IMR-90 (cell line): ENCODE measurements at regions not wholly inside any gene's neighbourhood (a gene's known extent, or its start where the extent isn't known, plus 50 kb on each side); places are given as distances from the start of the nearest gene placed in this dataset.

Source experiments
- ATAC-seq: fragments of 200-7000 bp; cut with Tn5 transposase; 2 replicates; pipeline ENCODE4 v1.9.1; 2020; ENCODE audit warnings: low read depth, mild to moderate bottlenecking, moderate library complexity
- BruUV-seq: library from RNA; stranded (reverse); fragments of 400-500 nt; replicated peaks from 2 replicates; lab custom pipeline; 2021; lab: Mats Ljungman, UMichigan
- CTCF ChIA-PET: fragments of 300-600 bp; formaldehyde crosslinking; extraction: SDS; loops from one replicate; lab custom pipeline; 2021; ENCODE audit warnings: antibody characterized with exemption; lab: Yijun Ruan, JAX
- POLR2A ChIA-PET: fragments of 300-600 bp; sonication (Branson Sonifier 250); formaldehyde crosslinking; loops from one replicate; lab custom pipeline; 2022; ENCODE audit warnings: antibody characterized with exemption; ENCODE audit not compliant: unreplicated experiment; lab: Charles Lee
- DNase-seq: peaks from one replicate; pipeline ENCODE4 v3.0.0; 2013
- H2AFZ ChIP-seq: replicated peaks from 2 replicates; pipeline ENCODE3; 2013; ENCODE audit warnings: low read length, mild to moderate bottlenecking; ENCODE audit not compliant: poor library complexity
- H2AK5ac ChIP-seq: 2 replicates; pipeline ENCODE4 v1.6.1; 2013; ENCODE audit warnings: low read depth, low read length, inconsistent platforms
- H2AK9ac ChIP-seq: replicated peaks from 2 replicates; pipeline ENCODE3; 2013; ENCODE audit warnings: mild to moderate bottlenecking, low read depth, low read length, moderate library complexity; ENCODE audit not compliant: poor library complexity
- H2BK120ac ChIP-seq: 2 replicates; pipeline ENCODE4 v1.6.1; 2013; ENCODE audit warnings: low read depth, low read length, inconsistent platforms
- H2BK15ac ChIP-seq: 3 replicates; pipeline ENCODE4 v1.6.1; 2013; ENCODE audit warnings: low read depth, low read length, inconsistent platforms
- H2BK20ac ChIP-seq: 2 replicates; pipeline ENCODE4 v1.6.1; 2013; ENCODE audit warnings: low read depth, mild to moderate bottlenecking, inconsistent platforms, low read length, moderate library complexity
- H2BK5ac ChIP-seq: 2 replicates; pipeline ENCODE4 v1.6.1; 2013; ENCODE audit warnings: mild to moderate bottlenecking, low read depth, low read length, inconsistent platforms; ENCODE audit not compliant: poor library complexity, severe bottlenecking
- H3K14ac ChIP-seq: replicated peaks from 2 replicates; pipeline ENCODE4 v1.6.1; 2013; ENCODE audit warnings: low read depth, low read length, inconsistent platforms
- H3K18ac ChIP-seq: 2 replicates; pipeline ENCODE4 v1.6.1; 2013; ENCODE audit warnings: low read depth, low read length, control low read depth
- H3K23ac ChIP-seq: 2 replicates; pipeline ENCODE4 v1.6.1; 2013; ENCODE audit warnings: low read depth, low read length, inconsistent platforms
- H3K27ac ChIP-seq: 2 replicates; pipeline ENCODE4 v1.5.1; 2013; ENCODE audit warnings: mild to moderate bottlenecking, control low read depth, low read length; ENCODE audit not compliant: insufficient read depth
- H3K27me3 ChIP-seq: 2 replicates; pipeline ENCODE4 v1.6.1; 2013; ENCODE audit warnings: low read length; ENCODE audit not compliant: control insufficient read depth, insufficient read depth
- H3K36me3 ChIP-seq: 2 replicates; pipeline ENCODE4 v1.6.1; 2013; ENCODE audit warnings: low read length, mixed read lengths; ENCODE audit not compliant: control insufficient read depth, insufficient read depth
- H3K4ac ChIP-seq: 2 replicates; pipeline ENCODE4 v1.6.1; 2013; ENCODE audit warnings: low read depth, low read length, inconsistent platforms
- H3K4me1 ChIP-seq: 2 replicates; pipeline ENCODE4 v1.6.1; 2013; ENCODE audit warnings: low read length, mixed read lengths; ENCODE audit not compliant: control insufficient read depth, insufficient read depth
- H3K4me2 ChIP-seq: 2 replicates; pipeline ENCODE4 v1.6.1; 2013; ENCODE audit warnings: low read depth, mild to moderate bottlenecking, control low read depth, low read length, moderate library complexity
- H3K4me3 ChIP-seq: 2 replicates; pipeline ENCODE4 v1.5.1; 2013; ENCODE audit warnings: low read depth, mild to moderate bottlenecking, control low read depth, low read length, moderate library complexity; ENCODE audit not compliant: insufficient read depth
- H3K56ac ChIP-seq: 2 replicates; pipeline ENCODE4 v1.6.1; 2013; ENCODE audit warnings: low read length, inconsistent platforms; ENCODE audit not compliant: insufficient read depth; ENCODE audit errors: extremely low read depth
- H3K79me1 ChIP-seq, 2 experiments: 2 replicates each; pipeline ENCODE4 v1.6.1; 2013; ENCODE audit warnings: low read length in 2 of 2, inconsistent platforms in 1 of 2, low read depth in 1 of 2
- H3K9ac ChIP-seq: 2 replicates; pipeline ENCODE4 v1.6.1; 2013; ENCODE audit warnings: low read depth, low read length, control low read depth
- H3K9me1 ChIP-seq: 2 replicates; pipeline ENCODE4 v1.6.1; 2013; ENCODE audit warnings: low read length, inconsistent platforms; ENCODE audit not compliant: insufficient read depth
- H3K9me3 ChIP-seq: 2 replicates; pipeline ENCODE4 v1.6.1; 2013; ENCODE audit warnings: low read length; ENCODE audit not compliant: control insufficient read depth, insufficient read depth
- H4K20me1 ChIP-seq: 2 replicates; pipeline ENCODE4 v1.6.1; 2013; ENCODE audit warnings: low read length, inconsistent platforms; ENCODE audit not compliant: insufficient read depth
- H4K5ac ChIP-seq: 2 replicates; pipeline ENCODE4 v1.6.1; 2013; ENCODE audit warnings: mild to moderate bottlenecking, low read depth, low read length, control low read depth
- H4K8ac ChIP-seq, 2 experiments: 2 replicates each; pipeline ENCODE4 v1.6.1; 2013; ENCODE audit warnings: low read depth in 2 of 2, low read length in 2 of 2, control low read depth in 1 of 2, inconsistent platforms in 1 of 2
- H4K91ac ChIP-seq: 2 replicates; pipeline ENCODE4 v1.6.1; 2013; ENCODE audit warnings: low read depth, low read length, inconsistent platforms; ENCODE audit not compliant: insufficient read depth
- BHLHE40 ChIP-seq: fragments of 150-350 bp; IDR thresholded peaks from 2 replicates; pipeline ENCODE4 v1.6.1; 2016; ENCODE audit warnings: mild to moderate bottlenecking, low read depth, low read length
- CEBPB ChIP-seq: IDR thresholded peaks from 2 replicates; pipeline ENCODE4 v1.6.1; 2012; ENCODE audit warnings: low read depth, low read length, improper control_type of control experiment
- RAD21 ChIP-seq: IDR thresholded peaks from 2 replicates; pipeline ENCODE4 v1.6.1; 2012; ENCODE audit warnings: low read length, improper control_type of control experiment
- SMC3 ChIP-seq: fragments of 150-350 bp; IDR thresholded peaks from 2 replicates; pipeline ENCODE4 v1.6.1; 2016; ENCODE audit warnings: low read depth, mild to moderate bottlenecking, antibody characterized with exemption, low read length, moderate library complexity
- WGBS, 2 experiments: methylation state at CpG; one replicate each; pipeline versions ENCODE4 v1.1.5 to v1.1.7; 2013; ENCODE audit warnings: missing lambda C conversion rate in 2 of 2; ENCODE audit not compliant: insufficient read length in 1 of 2; ENCODE audit errors: extremely low coverage in 2 of 2; 5-methylcytosine and 5-hydroxymethylcytosine counted together
- dilution Hi-C: fragments of 300-500 bp; cut with HindIII; formaldehyde crosslinking; loops from one replicate; pipeline ENCODE4 v1.14.3; 2018; ENCODE audit warnings: low sequenced_read_pairs; ENCODE audit not compliant: unreplicated experiment
- in situ Hi-C: fragments of 300-500 bp; cut with MboI; formaldehyde crosslinking; loops from 3 replicates; pipeline ENCODE4 v1.14.3; 2019; ENCODE audit warnings: low sequenced_read_pairs, inconsistent platforms, mixed read lengths
- intact Hi-C: fragments of 100-400 bp; cut with micrococcal nuclease; formaldehyde crosslinking; loops from 2 replicates; pipeline ENCODE4 v1.10.0; 2022
- TF ChIP-seq, protein P1 (sequence below): conservative IDR thresholded peaks from 2 replicates; pipeline ENCODE4 v1.5.1; 2012; ENCODE audit warnings: mild to moderate bottlenecking, low read depth, low read length, improper control_type of control experiment

- Histone ChIP-seq H3K4ac (no peak overlapping the region), H3K18ac (no peak overlapping the region), H2BK5ac (no peak overlapping the region), H3K9me1 (0 out of 2 replicates have a peak, but pooled peaks cover 3% of the 10 kb centered on the region), H3K27me3 (no peaks in the 10 kb centered on the region), H4K5ac (no peak overlapping the region), H3K4me1 (peaks cover 4% of the 10 kb centered on the region), H3K4me3 (no peak overlapping the region), H3K9ac (no peak overlapping the region), H2BK20ac (no peak overlapping the region), H2AK5ac (no peak overlapping the region), H3K79me1 (no peaks in the 10 kb centered on the region), H3K36me3 (peaks cover 2% of the 10 kb centered on the region), H3K9me3 (no peaks in the 10 kb centered on the region), H2AFZ (no peak overlapping the region), H4K20me1 (no peaks in the 10 kb centered on the region), H3K27ac (no peak overlapping the region), H3K56ac (no peak overlapping the region), H4K91ac (no peak overlapping the region), H2BK120ac (no peak overlapping the region), H3K23ac (no peak overlapping the region), H2BK15ac (no peak overlapping the region), H4K8ac (no peak overlapping the region), H3K14ac (no peak overlapping the region), H3K4me2 (no peak overlapping the region), H2AK9ac (no peak overlapping the region)
- in situ Hi-C loops (loop anchor here (5.0 kb wide), 2 partner anchors 195 to 380 kb away; partner anchors contain the start of gene UTRN), dilution Hi-C loops (no loop called here), intact Hi-C loops (loop anchor here (1.0 to 10.0 kb wide), 4 partner anchors 197 to 907 kb away; partner anchors contain the start of gene UTRN)
- DNase-seq (peak; percentile 81), ATAC-seq (peak; percentile 62)
- peak; percentile 85 for TF ChIP-seq SMC3
- TF ChIP-seq, protein P1, sequence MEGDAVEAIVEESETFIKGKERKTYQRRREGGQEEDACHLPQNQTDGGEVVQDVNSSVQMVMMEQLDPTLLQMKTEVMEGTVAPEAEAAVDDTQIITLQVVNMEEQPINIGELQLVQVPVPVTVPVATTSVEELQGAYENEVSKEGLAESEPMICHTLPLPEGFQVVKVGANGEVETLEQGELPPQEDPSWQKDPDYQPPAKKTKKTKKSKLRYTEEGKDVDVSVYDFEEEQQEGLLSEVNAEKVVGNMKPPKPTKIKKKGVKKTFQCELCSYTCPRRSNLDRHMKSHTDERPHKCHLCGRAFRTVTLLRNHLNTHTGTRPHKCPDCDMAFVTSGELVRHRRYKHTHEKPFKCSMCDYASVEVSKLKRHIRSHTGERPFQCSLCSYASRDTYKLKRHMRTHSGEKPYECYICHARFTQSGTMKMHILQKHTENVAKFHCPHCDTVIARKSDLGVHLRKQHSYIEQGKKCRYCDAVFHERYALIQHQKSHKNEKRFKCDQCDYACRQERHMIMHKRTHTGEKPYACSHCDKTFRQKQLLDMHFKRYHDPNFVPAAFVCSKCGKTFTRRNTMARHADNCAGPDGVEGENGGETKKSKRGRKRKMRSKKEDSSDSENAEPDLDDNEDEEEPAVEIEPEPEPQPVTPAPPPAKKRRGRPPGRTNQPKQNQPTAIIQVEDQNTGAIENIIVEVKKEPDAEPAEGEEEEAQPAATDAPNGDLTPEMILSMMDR, result peak; percentile 69
- TF ChIP-seq CEBPB, result no peak
- TF ChIP-seq RAD21, result peak; percentile 74
- no peak for TF ChIP-seq BHLHE40
- ChIA-PET CTCF (interaction anchor here (0.5 to 1.0 kb wide), 5 partner anchors 19 to 1954 kb away, joined by 3 to 4 read pairs (median 3); no protein-coding TSS in a partner anchor), POLR2A (interaction anchor here (0.7 kb wide), 1 partner anchor 195 kb away, joined by 3 read pairs; no protein-coding TSS in a partner anchor)
- WGBS, 2 experiments, result no CpG with 5 or more reads among the region's 4 CpGs
- no TSS peak for BruUV-seq
Observed at GRCh38 chr6:144482142-144482541, 197.0 kb downstream of the UTRN start.
